HFFc6 (cell line): ENCODE measurements at regions not wholly inside any gene's neighbourhood (a gene's known extent, or its start where the extent isn't known, plus 50 kb on each side); places are given as distances from the start of the nearest gene placed in this dataset.

ENCODE experiments used
- DNase-seq: peaks from one replicate; pipeline ENCODE4 v3.0.0-alpha.2; 2018
- H3K27ac Mint-ChIP-seq: 2 replicates; pipeline ENCODE4 v1.8.0; 2020; ENCODE audit warnings: mild to moderate bottlenecking, mixed read lengths
- H3K27me3 Mint-ChIP-seq: 2 replicates; pipeline ENCODE4 v1.8.0; 2021; ENCODE audit warnings: mild to moderate bottlenecking, moderate library complexity, mixed read lengths; ENCODE audit not compliant: insufficient read depth
- H3K36me3 Mint-ChIP-seq: 2 replicates; pipeline ENCODE4 v1.8.0; 2021; ENCODE audit warnings: low read depth, mixed read lengths
- H3K4me1 Mint-ChIP-seq: 2 replicates; pipeline ENCODE4 v1.8.0; 2020; ENCODE audit warnings: low read depth, mixed read lengths
- H3K4me3 Mint-ChIP-seq: 2 replicates; pipeline ENCODE4 v1.8.0; 2020; ENCODE audit warnings: mild to moderate bottlenecking, moderate library complexity, mixed read lengths
- H3K9me3 Mint-ChIP-seq: 2 replicates; pipeline ENCODE4 v1.8.0; 2020; ENCODE audit warnings: mild to moderate bottlenecking, mixed read lengths
- CTCF ChIP-seq: fragments of 200-600 bp; sonication (generic); IDR thresholded peaks from 2 replicates; pipeline ENCODE4 v1.5.0; 2021; ENCODE audit warnings: antibody characterized with exemption, mild to moderate bottlenecking

GRCh38 chr4:133620555-133620954 lies 471.5 kb downstream of the PCDH10 start:
- H3K27ac Mint-ChIP-seq, result no peak overlapping the region
- H3K36me3 Mint-ChIP-seq, result no peaks in the 10 kb centered on the region
- DNase-seq, result no peak
- TF ChIP-seq CTCF, result no peak
- H3K27me3 Mint-ChIP-seq, result no peaks in the 10 kb centered on the region; the same call in 1 of the 2 replicates
- no peak overlapping the region for H3K4me3 Mint-ChIP-seq
- H3K9me3 Mint-ChIP-seq, result peaks cover 4% of the 10 kb centered on the region; the same call in 1 of the 2 replicates
- H3K4me1 Mint-ChIP-seq, result peaks cover 14% of the 10 kb centered on the region; the same call in 1 of the 2 replicates

GRCh38 chr4:133618963-133619362 lies 469.9 kb downstream of the PCDH10 start:
- H3K27ac Mint-ChIP-seq, result no peak overlapping the region
- H3K9me3 Mint-ChIP-seq, result peaks cover 4% of the 10 kb centered on the region; the same call in 1 of the 2 replicates
- H3K4me3 Mint-ChIP-seq, result no peak overlapping the region
- H3K36me3 Mint-ChIP-seq, result no peaks in the 10 kb centered on the region
- H3K27me3 Mint-ChIP-seq, result no peaks in the 10 kb centered on the region; the same call in 1 of the 2 replicates
- no peak for DNase-seq
- H3K4me1 Mint-ChIP-seq, result peaks cover 14% of the 10 kb centered on the region; the same call in 1 of the 2 replicates
- TF ChIP-seq CTCF, result no peak

- Mint-ChIP-seq H3K27me3 (no peaks in the 10 kb centered on the region), H3K9me3 (peaks cover 2% of the 10 kb centered on the region), H3K4me3 (no peak overlapping the region), H3K4me1 (peaks cover 10% of the 10 kb centered on the region), H3K27ac (no peak overlapping the region), H3K36me3 (no peaks in the 10 kb centered on the region)
- TF ChIP-seq CTCF, result no peak
- no peak for DNase-seq
Measured at GRCh38 chr4:133600008-133600407, 450.9 kb downstream of the PCDH10 start.

- no peak overlapping the region for H3K27ac Mint-ChIP-seq
- no peaks in the 10 kb centered on the region; the same call in none of the 2 replicates for H3K9me3 Mint-ChIP-seq
- no peaks in the 10 kb centered on the region for H3K36me3 Mint-ChIP-seq
- TF ChIP-seq CTCF, result no peak
- H3K4me1 Mint-ChIP-seq, result peaks cover 22% of the 10 kb centered on the region
- DNase-seq, result no peak
- no peaks in the 10 kb centered on the region for H3K27me3 Mint-ChIP-seq
- H3K4me3 Mint-ChIP-seq, result no peak overlapping the region
Measured at GRCh38 chr4:133598779-133599178, 449.7 kb downstream of the PCDH10 start.

GRCh38 chr4:133597251-133597650 lies 448.2 kb downstream of the PCDH10 start:
- DNase-seq, result no peak
- Mint-ChIP-seq H3K4me3 (peak overlapping the region; percentile 25; the same call in 1 of the 2 replicates), H3K36me3 (no peaks in the 10 kb centered on the region), H3K4me1 (peaks cover 26% of the 10 kb centered on the region), H3K9me3 (no peaks in the 10 kb centered on the region; the same call in 1 of the 2 replicates), H3K27me3 (no peaks in the 10 kb centered on the region), H3K27ac (no peak overlapping the region)
- no peak for TF ChIP-seq CTCF

- Mint-ChIP-seq H3K9me3 (no peaks in the 10 kb centered on the region; the same call in 1 of the 2 replicates), H3K4me1 (peaks cover 26% of the 10 kb centered on the region), H3K27me3 (no peaks in the 10 kb centered on the region), H3K36me3 (no peaks in the 10 kb centered on the region), H3K27ac (no peak overlapping the region), H3K4me3 (no peak overlapping the region)
- no peak for TF ChIP-seq CTCF
- DNase-seq, result no peak
Measured at GRCh38 chr4:133596459-133596858, 447.4 kb downstream of the PCDH10 start.
